Psoas muscle (tissue), 7 donors: ENCODE measurements at regions not wholly inside any gene's neighbourhood (a gene's known extent, or its start where the extent isn't known, plus 50 kb on each side); places are given as distances from the start of the nearest gene placed in this dataset.

ENCODE experiments used
- ATAC-seq, 4 donors: fragments of 200-7000 bp; cut with Tn5 transposase; one replicate each; pipeline ENCODE4 v1.9.1; 2020; ENCODE audit warnings: moderate library complexity in 3 of 4, mild to moderate bottlenecking in 2 of 4
- DNase-seq, 2 donors: peaks; one replicate each; pipeline ENCODE4 v3.0.0-alpha.2; 2020
- H3K27ac ChIP-seq: fragments of 200-600 bp; one replicate; pipeline ENCODE4 v1.8.0; 2022
- H3K27me3 ChIP-seq, 3 donors: fragments of 200-600 bp in 1 of 3; one replicate each; pipeline versions ENCODE4 v1.6.1 to v1.8.0; 2013 to 2022; ENCODE audit warnings: low read length in 2 of 3, mild to moderate bottlenecking in 2 of 3, moderate library complexity in 1 of 3; ENCODE audit not compliant: insufficient read depth in 3 of 3
- H3K36me3 ChIP-seq, 2 donors: fragments of 200-600 bp in 1 of 2; one replicate each; pipeline versions ENCODE4 v1.6.1 to v1.8.0; 2013 to 2022; ENCODE audit warnings: low read depth in 1 of 2, mild to moderate bottlenecking in 1 of 2, moderate library complexity in 1 of 2; ENCODE audit not compliant: insufficient read depth in 1 of 2
- H3K4me1 ChIP-seq: fragments of 200-600 bp; one replicate; pipeline ENCODE4 v1.8.0; 2022
- H3K4me3 ChIP-seq: fragments of 200-600 bp; one replicate; pipeline ENCODE4 v1.8.0; 2022; ENCODE audit warnings: mild to moderate bottlenecking
- H3K9me3 ChIP-seq: fragments of 200-600 bp; one replicate; pipeline ENCODE4 v1.8.0; 2022
- WGBS, 3 donors: extraction: QIAGEN DNeasy Blood & Tissue Kit; methylation state at CpG; one replicate each; pipeline versions ENCODE4 v1.1.6 to v1.1.7; 2013; 5-methylcytosine and 5-hydroxymethylcytosine counted together
- intact Hi-C, 2 donors: fragments of 100-400 bp; cut with DNase I; formaldehyde crosslinking; loops; one replicate each; pipeline versions ENCODE4 v1.11.0 to v1.14.2; 2022
- TF ChIP-seq, protein P1 (sequence below): fragments of 200-600 bp; IDR thresholded peaks from one replicate; pipeline ENCODE4 v1.8.0; 2022; ENCODE audit warnings: antibody characterized with exemption
- donor health status: healthy with polysubstance abuse.
- donor health status: DM: no; HTN: no; CAD: no; lungs with moderate emphysema.
- donor health status: Bipolar disorder and iron deficiency.
- donor health status: healthy.
- donor health status: DM: yes; HTN: yes; CAD: no.
- donor health status: DM: no; HTN: no; CAD: no.
- donor health status: DM: yes; HTN: yes; CAD: no.

DNA sequence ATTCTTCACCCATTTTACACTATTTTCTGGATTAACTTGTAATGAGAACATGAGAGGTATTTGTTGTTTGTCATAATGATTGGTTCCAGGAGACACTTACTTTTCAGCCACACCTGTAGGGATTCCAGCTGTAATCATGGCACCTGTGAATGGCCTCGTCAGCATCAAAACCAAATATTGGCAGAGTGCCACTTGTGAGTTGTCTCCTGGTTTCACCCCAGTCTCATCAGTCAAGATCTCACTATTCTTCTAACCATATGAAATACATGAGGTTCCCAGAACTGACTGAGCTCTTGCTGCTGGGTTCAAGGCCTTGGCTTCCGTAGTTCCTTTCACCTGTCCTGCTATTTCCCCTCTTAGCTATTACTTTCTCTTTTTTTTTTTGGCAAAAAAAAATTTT is 246.6 kb upstream of the ADGRL2 start:
- DNase-seq (no peak), ATAC-seq (no peak)
- no peaks in the 10 kb centered on the region for H3K4me1 ChIP-seq
- H3K27me3 ChIP-seq, result peaks cover 0 to 3% (median 0%) of the 10 kb centered on the region in 3 donors
- intact Hi-C loops, result no loop called here
- no peaks in the 10 kb centered on the region for H3K9me3 ChIP-seq
- no peak overlapping the region for H3K4me3 ChIP-seq
- no peaks in the 10 kb centered on the region for H3K36me3 ChIP-seq
- WGBS, 3 donors, result 63 to 72% (median 69%) methylated on average over 2 of the region's 2 CpGs
- no peak overlapping the region for H3K27ac ChIP-seq
- TF ChIP-seq, protein P1, sequence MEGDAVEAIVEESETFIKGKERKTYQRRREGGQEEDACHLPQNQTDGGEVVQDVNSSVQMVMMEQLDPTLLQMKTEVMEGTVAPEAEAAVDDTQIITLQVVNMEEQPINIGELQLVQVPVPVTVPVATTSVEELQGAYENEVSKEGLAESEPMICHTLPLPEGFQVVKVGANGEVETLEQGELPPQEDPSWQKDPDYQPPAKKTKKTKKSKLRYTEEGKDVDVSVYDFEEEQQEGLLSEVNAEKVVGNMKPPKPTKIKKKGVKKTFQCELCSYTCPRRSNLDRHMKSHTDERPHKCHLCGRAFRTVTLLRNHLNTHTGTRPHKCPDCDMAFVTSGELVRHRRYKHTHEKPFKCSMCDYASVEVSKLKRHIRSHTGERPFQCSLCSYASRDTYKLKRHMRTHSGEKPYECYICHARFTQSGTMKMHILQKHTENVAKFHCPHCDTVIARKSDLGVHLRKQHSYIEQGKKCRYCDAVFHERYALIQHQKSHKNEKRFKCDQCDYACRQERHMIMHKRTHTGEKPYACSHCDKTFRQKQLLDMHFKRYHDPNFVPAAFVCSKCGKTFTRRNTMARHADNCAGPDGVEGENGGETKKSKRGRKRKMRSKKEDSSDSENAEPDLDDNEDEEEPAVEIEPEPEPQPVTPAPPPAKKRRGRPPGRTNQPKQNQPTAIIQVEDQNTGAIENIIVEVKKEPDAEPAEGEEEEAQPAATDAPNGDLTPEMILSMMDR, result no peak

DNA sequence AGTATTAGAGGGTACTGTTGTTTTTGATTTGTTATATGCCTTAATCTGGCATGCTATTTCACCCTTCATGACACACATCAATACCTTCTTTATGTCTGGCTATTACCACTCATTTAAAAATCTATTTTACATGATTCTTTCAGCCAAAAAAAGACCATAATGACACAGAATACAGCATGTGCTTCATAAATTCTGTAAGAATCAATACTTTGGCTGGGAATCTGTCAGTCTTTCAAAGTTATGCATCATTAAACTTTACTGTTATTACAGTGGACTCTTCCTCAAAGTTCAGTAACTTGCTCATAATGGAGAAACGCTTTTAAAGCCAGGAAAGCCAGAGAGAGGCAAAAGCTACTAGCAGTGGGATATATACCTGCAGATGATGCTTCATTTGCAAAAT is 247.2 kb upstream of the ADGRL2 start:
- Histone ChIP-seq H3K4me1 (no peaks in the 10 kb centered on the region), H3K9me3 (no peaks in the 10 kb centered on the region), H3K27ac (no peak overlapping the region), H3K27me3 (peaks cover 0 to 3% (median 0%) of the 10 kb centered on the region in 3 donors), H3K36me3 (no peaks in the 10 kb centered on the region), H3K4me3 (no peak overlapping the region)
- TF ChIP-seq, protein P1, result no peak
- WGBS, 3 donors, result 84 to 95% (median 89%) methylated on average over 1 of the region's 1 CpG
- intact Hi-C loops, result no loop called here
- DNase-seq (no peak), ATAC-seq (no peak)

DNA sequence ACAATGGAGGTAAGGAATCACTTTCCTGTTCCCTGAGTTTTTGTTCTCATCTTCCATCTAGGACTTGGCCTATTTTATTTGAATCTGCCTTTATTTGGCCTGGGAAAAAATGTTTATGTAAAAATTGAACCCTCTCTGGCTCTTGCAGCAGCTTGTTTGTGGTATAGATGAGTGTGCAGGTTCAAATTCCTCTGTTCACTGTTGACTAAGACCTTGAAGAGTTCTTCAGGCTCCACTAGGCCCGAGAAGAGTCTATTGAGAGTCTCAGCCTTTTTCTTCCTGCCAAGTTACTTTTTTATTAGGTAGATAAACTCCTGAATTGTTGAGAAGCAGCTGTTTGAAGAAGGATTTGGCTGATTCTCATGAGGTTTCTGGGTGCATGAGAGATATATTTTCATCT is 248.8 kb upstream of the ADGRL2 start:
- intact Hi-C loops, result no loop called here
- H3K27ac ChIP-seq, result no peak overlapping the region
- TF ChIP-seq, protein P1, result no peak
- 64 to 83% (median 71%) methylated on average over 1 of the region's 1 CpG for WGBS, 3 donors
- no peaks in the 10 kb centered on the region for H3K9me3 ChIP-seq
- no peak for DNase-seq
- H3K27me3 ChIP-seq, result peaks cover 0 to 3% (median 0%) of the 10 kb centered on the region in 3 donors
- no peak overlapping the region for H3K4me3 ChIP-seq
- no peaks in the 10 kb centered on the region for H3K4me1 ChIP-seq
- H3K36me3 ChIP-seq, result no peaks in the 10 kb centered on the region
- no peak for ATAC-seq

DNA sequence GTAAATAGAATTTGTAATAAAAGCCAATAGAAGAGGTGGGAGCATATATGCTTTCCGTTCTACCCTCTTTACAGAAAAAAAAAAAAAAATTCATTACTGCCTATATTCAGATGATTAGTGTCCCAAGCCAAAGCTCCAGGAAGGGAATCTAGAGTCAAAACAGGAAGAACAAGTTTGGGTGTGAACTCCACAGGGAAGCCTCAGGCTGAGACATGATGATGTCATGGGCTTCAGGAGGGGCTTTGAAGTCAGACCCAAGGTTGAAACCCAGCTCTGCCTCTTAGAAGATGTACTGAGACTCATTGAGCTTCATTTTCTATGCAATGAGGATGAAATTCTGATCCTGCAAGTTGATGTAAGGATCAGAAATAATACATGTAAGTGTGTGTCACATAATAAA is 250.0 kb upstream of the ADGRL2 start:
- Histone ChIP-seq H3K36me3 (no peaks in the 10 kb centered on the region), H3K4me3 (no peak overlapping the region), H3K4me1 (no peaks in the 10 kb centered on the region), H3K9me3 (no peaks in the 10 kb centered on the region), H3K27ac (no peak overlapping the region), H3K27me3 (peaks cover 0 to 3% (median 0%) of the 10 kb centered on the region in 3 donors)
- TF ChIP-seq, protein P1, result no peak
- ATAC-seq (no peak), DNase-seq (no peak)
- intact Hi-C loops, result no loop called here
- 75 to 83% (median 78%) methylated on average over 1 of the region's 1 CpG for WGBS, 3 donors

DNA sequence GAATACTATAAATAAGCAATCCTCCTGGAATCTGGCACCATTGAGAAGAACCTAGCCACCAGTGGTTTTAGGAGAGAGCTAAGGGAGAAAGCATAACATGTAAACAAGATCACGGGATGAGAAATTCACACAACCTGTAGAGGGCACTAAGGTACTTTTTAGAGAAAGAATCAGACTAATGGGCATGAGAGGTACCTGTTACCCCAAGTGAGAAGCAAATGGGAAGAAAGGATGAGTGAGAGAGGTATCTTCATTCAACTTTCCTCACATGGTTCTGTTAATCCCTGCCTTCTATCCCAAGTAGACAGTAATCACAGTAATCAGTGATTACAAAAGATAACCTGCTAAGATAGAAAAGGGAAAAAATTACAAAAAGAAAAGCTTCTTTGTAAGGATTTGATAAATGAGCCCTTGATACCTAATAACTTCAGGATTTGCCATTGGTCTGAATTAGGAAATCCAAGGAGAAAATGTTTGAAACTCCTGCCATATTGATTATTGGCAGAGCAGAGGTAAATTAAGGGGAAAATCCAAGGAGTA is 251.1 kb upstream of the ADGRL2 start:
- ATAC-seq, result no peak
- Histone ChIP-seq H3K9me3 (no peaks in the 10 kb centered on the region), H3K36me3 (no peaks in the 10 kb centered on the region), H3K27me3 (peaks cover 0 to 3% (median 0%) of the 10 kb centered on the region in 3 donors), H3K4me1 (no peaks in the 10 kb centered on the region), H3K27ac (no peak overlapping the region), H3K4me3 (no peak overlapping the region)
- intact Hi-C loops, result no loop called here
- WGBS, 3 donors, result 31 to 67% (median 46%) methylated on average over 1 of the region's 1 CpG
- TF ChIP-seq, protein P1, result peak; percentile 35
- DNase-seq, result no peak
